ENCODE measurements at regions not wholly inside any gene's neighbourhood (a gene's known extent, or its start where the extent isn't known, plus 50 kb on each side); places are given as distances from the start of the nearest gene placed in this dataset.
"Not testable (repeated sequence)": the region's sequence is repeated elsewhere in the genome, so short reads cannot be mapped to it uniquely, and the experiment has no call there.

DNA sequence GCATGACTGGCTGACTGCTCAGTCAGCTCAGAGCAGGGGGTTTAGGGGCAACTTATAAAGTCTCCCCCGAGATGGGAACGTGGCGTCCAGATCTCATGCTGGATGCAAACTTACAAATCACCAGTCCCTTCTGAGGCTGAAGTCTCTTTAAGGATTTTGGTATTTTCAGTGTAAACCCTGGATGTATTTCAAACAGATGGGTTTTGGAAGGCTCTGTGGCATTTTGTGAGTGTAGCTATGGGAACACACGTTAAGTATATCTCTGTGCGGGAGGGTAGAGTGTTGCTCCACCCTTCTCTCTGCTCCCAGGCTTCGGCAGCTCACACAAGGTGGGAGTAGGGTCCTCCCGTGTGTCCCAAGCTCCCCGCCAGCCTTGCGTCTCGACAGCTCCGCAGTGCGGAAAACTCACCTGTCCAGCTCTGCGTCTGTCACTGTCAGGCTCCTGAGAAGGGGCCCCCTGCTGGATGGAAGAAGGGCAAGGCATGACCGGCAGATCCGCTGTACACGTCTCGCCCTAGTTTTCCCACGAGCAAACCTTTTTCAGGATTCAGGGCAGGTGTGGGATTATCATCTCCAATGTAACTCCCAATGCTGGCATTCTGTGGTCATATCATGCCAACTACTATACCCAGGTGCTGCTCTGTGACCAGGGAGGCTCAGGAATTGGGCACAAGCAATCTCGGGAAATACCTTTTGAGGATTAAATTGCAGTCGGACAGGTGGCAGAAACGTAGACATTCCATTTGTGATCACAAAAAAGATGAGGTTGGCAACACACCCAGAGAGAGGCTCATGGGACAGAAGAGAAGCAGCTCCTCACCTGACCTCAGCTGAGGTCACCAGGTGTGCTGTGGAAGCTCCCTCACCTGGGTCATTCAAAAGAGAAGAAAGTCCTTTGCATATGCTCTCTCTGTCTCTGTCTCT is 313.9 kb upstream of the B3GAT1 start:
- DNase-seq (ENCODE audit: low read depth): no peak

DNA sequence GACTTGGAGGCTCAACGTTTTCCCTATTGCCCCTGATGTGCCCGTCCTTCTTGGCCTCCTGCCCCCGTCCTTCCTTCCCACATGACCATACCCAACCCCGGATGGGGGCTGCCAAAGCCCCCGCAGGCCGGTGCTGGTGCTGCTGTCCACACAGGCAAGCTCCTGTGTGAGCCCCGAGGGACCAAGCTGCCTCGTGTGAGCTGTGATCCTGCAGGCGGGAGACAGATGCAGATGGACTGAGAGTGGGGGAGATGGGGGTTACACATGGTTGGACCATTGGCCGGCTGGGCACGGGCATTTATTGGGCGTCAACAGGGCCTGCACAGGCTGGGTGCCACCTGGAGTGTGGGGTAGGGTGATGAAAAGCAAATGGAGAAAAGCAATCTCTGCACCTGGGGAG is 313.2 kb upstream of the B3GAT1 start:
- no peak for DNase-seq (ENCODE audit: low read depth)

DNA sequence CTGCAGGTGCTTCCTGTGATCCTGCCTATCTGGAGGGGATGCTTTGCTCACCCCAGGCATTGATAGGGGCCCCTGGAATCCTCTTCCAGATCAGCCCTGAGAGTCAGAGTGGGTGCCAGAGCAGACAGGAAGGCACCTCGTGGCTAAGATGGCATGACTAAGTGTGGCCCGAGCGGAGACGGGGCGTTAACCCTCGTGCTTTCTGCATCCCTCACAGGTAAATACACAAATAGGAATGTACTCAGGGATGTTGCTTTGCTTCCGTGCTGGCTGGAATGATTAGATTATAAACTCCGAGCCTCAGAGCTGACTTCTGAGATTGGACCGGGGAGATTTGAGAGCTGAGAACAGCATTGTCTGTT is 312.7 kb upstream of the B3GAT1 start:
- DNase-seq (ENCODE audit: low read depth): no peak

DNA sequence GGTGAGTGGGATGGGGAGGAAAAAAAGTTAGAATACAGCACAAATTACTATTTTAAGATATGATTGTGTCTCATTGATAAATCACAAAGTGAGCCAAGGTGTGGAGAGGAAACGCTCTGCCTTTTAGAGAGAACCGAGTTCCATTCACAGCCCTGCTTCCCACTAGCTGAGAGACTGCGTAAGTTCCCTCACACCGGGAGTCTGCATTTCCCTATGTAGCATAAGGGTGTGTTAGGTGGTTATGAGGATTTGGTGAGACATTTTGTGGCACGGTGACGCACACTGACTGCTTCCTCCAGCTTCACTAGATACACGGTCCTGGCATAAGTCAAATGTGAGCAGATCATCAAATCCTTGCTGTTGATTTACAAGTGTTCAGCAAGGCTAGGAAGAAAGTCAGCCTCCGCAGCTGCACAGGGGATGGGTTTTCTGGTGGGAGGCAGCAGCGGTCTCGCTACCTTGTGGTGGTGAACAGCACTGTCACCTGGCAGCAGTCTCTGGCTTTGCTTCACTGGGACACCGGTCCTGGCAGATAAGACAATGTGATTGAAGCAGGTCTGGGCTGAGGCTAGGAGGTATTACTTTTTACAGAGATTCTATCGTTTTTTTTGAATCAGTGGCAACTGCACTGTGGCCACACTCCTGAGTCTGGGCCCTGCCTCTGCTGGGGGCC is 312.2 kb upstream of the B3GAT1 start:
- no peak for DNase-seq (ENCODE audit: low read depth)

DNA sequence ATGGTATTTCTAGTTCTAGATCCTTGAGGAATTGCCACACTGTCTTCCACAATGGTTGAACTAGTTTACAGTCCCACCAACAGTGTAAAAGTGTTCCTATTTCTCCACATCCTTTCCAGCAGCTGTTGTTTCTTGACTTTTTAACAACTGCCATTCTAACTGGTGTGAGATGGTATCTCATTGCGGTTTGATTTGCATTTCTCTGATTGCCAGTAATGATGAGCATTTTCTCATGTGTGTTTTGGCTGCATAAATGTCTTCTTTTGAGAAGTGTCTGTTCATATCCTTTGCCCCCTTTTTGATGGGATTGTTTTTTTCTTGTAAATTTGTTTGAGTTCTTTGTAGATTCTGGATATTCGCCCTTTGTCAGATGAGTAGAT is 308.6 kb upstream of the B3GAT1 start:
- not testable (repeated sequence) for DNase-seq (ENCODE audit: low read depth)

DNA sequence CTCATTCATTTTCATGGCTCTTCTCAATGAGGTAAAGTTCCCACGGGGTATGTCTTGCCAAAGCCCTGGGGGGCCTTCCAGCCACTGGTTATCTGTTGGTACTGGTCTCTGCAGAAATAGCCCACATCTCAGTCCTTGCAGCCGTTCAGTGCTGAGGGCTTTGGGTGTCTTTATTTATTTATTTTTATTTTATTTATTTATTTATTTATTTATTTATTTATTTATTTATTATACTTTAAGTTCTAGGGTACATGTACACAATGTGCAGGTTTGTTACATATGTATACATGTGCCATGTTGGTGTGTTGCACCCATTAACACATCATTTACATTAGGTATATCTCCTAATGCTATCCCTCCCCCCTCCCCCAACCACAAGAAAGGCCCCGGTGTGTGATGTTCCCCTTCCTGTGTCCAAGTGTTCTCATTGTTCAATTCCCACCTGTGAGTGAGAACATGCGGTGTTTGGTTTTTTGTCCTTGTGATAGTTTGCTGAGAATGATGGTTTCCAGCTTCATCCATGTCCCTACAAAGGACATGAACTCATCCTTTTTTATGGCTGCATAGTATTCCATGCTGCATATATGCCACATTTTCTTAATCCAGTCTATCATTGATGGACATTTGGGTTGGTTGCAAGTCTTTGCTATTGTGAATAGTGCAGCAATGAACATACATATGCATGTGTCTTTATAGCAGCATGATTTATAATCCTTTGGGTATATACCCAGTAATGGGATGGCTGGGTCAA is 308.1 kb upstream of the B3GAT1 start:
- not testable (repeated sequence) for DNase-seq (ENCODE audit: low read depth)

DNA sequence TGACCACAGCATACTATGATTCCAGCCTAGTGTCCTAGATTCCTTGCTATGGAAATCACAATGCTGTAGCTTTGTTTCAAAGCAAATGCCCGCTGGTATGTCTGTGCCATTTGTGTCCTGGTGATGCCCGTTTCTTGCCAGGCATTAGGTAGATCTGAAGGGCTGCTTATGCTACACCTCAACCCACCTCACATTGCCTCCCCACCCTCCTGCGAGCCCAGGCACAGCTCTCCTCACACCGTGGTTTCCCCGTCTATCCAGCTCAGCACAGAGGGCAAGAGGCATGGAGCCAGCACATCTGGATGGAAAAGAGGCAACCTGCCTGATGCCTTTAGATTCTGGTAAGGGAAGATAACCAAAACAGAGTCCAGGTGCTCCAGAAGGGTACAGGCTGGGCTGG is 307.4 kb upstream of the B3GAT1 start:
- DNase-seq (ENCODE audit: low read depth): no peak

DNA sequence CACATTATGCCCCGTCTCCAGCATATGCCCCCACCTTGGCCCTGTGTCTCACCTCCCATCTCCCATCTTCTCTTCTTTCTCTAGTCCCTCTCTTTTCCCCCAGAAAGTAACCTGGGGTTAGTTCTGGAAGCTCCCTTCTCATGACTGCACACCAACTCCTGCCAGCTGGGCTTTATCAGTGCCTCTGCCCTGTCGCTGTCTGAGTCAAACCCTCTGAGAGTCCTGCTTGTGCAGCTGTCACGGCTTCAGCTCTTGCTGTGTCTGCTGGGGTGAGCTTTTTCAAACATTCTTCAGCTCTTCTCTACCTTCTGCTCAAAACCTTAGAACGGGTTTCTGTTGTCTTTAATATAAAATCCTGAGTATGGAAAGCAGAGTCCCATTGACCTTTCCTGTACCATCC is 304.5 kb upstream of the B3GAT1 start:
- no peak for DNase-seq (ENCODE audit: low read depth)

DNA sequence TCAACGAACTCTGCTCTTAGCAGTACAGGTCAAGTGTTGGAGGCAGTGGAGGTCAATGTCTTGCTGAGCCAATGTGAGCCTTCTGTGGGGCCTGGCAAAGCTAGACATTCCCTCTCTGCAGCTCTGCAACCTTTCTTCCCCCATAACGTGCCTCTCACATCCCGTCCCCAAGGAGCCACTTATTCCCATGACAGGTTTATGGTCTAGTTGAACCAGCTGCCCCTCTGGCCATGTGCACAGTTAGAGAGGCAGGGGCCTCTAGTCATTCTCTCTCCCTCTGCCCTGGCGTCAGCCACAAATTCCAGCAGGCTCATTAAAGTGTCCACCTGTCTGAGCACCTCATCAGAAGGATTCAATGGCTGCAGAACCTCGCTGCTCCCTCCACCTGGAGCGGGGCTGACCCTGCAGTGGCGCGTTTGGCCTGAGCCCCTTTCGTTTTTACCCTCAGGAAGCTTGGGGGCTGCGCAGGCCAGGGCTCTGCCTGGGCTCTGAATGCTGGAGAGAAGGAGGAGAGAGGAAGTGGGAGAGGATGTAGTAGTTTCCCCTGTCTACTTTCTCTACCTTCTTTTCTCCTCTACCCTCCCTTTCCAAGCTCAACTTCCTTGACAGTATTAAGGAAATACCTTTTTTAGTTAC is 302.1 kb upstream of the B3GAT1 start:
- no peak for DNase-seq (ENCODE audit: low read depth)

DNA sequence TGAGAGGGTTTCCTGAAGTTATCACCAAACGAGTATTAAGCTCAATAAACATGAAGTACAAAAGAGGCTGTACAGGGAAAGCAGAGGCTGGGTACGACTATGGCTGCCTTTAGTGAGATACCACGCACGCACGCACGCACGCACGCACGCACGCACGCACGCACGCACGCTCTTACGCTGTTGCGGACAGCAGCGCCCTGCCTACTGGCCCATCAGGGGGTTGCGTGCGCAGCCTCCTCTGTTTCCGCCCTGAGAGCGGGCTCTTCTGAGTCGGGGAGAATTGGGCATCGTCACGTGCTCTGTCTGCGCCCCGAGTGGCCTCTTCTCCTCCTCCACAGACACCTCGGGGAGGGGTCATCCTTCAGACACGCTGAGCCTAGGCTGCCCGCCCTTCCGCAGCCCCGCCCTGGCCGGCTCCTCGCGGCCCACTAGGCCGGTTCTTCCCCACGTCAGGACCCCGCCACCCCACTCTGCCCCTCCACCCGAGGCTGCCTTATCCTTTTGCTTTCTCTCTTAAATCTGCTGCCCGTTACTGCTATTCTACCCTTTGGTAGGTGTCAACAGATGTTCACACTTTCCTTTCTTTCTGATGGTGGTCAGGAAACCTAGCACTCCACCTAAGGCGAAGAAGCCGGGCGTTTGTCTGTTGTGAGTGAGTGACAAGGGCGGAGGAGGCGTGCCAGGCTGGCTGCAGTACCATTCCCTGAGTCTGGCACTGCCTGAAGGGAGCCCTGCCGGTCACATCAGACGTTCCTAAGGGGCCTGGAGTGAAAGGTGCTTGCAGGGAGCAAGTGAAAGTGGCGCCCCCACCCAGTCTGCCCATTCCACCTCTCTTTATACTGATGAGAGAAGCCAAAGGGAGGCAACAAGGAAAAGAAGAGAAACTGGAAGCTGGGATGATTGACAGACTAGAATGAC is 300.4 kb upstream of the B3GAT1 start:
- no peak for DNase-seq (ENCODE audit: low read depth)

DNA sequence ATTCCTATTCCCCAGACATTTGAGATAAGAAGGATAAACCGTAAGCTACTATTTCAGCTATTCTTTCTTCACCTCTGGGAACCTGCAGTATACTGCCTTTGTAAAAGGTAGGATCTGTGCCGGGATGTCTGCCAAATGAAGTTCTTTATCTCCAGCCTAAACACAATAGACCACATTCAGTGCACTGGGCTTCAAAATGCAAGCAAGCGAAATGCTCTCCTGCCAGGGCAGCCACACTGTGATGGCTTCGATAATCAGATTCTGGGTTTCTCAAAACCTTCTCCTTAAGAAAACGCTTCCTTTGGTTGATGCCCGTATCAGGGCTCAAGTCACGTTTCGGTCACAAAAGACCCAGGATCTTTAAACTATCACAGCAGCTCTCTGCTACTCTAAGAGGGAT is 299.5 kb upstream of the B3GAT1 start:
- DNase-seq (ENCODE audit: low read depth): no peak

DNA sequence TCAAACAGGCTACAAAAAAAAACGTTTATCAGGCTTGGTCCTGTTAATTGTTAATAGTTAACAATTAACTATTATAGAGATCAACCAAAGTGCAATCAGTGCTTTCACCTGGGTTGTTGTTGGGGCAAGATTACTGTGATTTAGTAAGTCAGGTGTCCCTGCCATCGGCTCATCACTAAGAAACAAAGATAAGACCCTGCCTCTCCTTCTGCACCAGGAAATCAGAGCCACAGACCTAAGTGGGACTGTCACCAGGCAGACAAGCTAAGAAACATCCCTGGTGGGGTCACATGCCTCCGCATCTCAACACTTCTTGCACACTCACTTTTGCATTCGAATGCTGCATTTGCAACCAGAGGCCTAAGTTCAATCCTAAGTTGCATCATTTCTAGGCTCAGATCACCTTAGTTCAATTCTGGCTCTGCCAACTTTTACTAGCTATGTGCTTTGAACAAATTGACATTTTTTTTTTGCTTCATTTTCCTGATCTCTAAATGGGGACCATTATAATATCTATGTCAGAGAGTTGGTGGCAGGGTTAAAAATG is 298.9 kb upstream of the B3GAT1 start:
- no peak for DNase-seq (ENCODE audit: low read depth)

DNA sequence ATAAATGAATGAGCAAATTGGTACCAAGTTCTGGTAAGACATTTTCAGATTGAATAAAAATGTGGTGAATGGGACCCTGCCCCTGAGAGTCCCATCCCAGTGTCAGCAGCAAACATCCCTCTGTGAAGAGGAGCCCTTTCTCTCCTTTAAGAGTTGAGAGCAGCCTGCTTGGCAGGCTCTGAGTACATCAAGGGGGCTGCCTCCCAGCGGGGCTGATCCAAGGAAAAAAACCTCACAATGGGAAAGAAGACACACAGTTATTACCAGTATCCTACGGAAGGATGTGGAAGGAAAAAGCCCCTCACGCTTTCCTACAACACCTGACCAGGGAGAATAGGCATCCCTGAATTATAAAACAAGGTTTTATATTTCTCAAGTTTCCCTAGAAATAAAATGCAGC is 293.8 kb upstream of the B3GAT1 start:
- no peak for DNase-seq (ENCODE audit: low read depth)

DNA sequence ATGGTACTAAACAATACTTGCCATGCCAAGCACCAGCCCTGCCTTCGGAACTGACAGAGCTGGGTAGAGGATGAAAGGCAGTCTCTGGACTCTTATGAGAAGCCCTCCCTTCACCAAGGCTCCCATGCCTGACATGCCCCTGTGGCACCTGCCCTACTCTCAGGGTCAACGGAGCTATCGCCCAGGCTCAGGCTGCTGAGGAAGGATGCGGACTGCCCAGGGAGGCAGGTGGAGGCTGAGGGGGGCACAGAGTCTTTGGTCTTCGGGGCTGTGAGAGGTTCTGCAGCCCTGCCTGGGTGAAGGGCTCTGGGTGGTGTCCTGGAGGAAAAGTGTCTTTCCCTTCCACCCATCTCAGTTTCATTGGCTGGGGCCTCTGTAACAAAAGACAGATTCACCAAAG is 290.8 kb upstream of the B3GAT1 start:
- DNase-seq (ENCODE audit: low read depth): no peak

DNA sequence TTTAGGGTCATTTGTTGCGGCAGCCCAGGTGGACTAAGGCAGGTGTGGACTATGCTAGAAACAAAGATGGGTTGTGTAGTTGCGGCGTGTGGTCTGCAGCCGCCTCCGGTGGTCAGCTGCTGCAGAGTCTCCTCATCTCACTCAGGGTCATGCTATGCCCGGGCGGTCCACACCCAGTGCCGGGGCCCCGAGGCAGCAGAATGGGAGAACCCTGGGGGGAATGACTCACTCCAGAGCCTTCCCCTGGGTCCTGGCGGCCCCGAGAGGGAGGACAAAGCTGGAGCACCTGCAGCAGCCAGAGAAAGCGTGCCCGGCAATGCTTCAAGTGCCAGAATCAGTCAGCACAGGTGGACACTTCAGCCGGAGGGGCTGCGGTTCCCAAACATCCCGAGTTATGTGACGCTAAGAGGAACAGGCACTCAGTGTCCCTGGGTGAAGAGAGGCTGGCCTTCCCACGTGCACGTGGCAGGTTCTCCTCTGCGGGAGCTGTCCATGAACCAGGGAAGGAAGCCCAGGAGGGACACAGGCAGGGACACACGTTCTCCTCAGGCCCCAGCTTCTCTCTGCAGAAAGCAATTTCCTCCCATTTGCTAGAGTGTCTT is 289.6 kb upstream of the B3GAT1 start:
- no peak for DNase-seq (ENCODE audit: low read depth)

DNA sequence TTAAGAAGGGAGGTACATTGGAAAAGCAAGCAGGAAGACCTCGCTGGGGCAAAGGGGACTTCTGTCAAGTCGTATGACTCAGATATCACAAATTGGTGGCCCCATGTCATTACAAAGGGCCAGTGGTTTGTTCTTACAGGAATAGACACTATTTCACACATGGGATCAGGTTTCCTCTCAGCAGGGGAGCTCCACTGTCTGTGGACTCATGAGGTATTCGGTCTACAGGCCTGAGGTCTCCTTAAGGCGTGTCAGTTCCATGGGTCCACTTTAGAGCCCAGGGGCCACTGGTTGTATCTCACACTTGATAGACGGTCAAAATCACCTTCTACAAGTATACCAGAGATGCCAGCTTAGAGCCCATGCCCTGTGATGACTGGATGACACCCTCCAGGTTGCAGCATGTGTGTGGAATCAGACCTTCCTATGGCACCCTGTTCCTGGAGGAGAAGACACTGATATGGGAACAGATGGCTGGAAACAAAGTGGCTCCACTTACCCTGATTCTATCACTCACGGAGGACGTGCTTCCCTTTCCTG is 288.1 kb upstream of the B3GAT1 start:
- no peak for DNase-seq (ENCODE audit: low read depth)

DNA sequence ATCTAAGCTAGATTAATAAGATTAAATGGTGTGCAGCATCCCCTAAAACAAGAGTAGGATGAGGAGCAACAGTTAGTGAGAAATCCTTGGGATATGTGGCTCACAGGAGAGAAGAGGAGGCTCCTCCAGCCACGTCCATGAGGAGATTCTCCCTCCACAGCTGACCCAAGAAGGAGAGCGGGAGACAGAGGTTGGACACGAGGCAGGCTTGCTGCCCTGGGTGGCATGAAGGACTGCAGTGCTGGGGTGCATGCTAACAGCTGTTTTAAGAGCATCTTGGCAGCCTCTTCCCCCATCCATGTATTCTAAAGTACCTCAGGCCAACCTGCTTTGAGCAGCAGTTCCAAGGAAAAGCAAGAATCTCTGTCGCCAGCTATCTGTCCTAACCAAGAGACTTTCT is 284.4 kb upstream of the B3GAT1 start:
- DNase-seq (ENCODE audit: low read depth): no peak

DNA sequence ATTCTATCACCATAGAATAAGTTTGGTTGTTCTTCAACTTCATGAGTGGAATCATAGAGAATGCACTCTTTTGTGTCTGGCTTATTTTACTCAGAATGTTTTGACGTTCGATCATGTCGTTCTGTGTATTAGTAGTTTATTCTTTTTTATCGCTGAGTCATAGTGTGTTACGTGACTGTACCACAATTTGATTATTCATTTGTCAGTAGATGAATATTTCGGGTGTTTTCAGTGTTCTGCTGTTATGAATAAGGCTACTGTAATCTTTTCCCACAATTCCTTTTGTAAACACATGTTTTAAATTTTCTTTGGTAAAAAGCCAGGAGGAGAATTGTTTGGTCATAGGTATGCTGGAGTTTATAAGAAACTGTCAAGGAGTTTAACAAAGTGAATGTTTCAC is 279.9 kb upstream of the B3GAT1 start:
- DNase-seq (ENCODE audit: low read depth): no peak

DNA sequence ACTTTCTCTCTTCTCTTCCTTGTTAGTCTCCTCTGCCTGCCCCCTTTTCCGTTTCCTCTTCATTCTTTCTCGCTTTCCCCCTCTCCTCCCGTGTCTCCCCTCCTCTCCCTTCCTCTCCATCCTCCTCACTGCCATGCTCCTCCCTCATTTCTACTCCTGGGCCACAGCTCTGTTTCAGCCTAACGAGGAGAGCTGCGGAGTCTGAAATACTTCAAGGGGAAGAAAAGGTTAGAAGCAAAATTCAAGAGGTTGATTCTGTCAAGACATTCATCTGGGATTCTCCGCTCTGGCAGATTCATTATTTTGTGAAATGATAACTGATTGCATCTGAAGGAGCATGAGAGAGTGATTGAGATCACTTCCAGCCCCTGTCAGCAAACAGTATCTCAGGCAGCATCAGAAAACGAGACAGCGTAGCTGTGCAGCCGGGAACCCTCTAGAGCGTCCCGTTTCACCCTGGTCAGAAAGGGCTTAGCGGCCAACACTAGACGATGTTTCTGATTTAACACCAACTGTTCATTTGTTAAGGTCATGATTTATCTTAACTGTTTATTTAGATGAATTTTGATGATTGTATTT is 279.3 kb upstream of the B3GAT1 start:
- no peak for DNase-seq (ENCODE audit: low read depth)

DNA sequence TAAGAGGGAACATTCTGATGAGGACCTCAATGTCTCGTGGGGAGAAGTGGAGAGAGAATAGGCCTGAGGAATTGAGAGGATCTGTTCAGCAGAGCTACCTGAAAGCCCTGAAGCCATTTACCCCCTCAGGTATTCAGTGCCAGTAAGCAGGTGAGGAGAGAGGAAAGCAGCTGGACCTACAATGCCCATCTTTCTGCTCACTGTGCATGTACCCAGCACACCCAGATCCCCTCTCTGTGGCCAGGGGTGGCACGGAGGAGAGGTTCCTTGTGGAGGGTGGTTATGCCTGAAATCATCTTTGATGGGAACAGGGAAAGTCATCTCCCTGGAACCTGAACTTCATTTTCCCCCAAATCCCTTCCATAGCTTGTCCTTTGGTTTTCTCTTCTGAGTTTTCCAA is 277.8 kb upstream of the B3GAT1 start:
- no peak for DNase-seq (ENCODE audit: low read depth)
